ENCODE measurements at regions not wholly inside any gene's neighbourhood (a gene's known extent, or its start where the extent isn't known, plus 50 kb on each side); places are given as distances from the start of the nearest gene placed in this dataset.

DNA sequence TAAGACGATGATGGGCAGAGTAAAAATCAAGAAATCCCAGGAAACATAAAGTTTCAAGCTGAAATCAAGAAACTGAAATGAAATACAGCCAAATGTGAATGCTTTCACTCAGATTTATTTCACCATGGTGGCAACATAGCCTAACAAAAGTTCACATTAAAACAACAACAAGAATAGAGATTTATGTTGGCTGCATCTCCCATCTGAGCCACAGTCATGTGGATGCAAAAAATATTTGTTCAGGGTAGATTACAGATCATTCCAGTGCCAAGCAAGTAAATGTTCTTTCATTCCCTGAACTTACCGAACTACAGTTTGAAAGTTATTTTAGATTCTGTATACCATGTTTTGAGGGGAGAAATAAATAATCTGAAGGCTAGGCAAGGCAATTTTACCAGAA lies 159.9 kb upstream of the TMTC1 start:
- TF ChIP-seq CTCF (IDR thresholded peaks at IDR 0.05; ENCODE audit: low read length, missing control alignments): no peak
- H3K4me3 ChIP-seq (replicated peaks; ENCODE audit: low read depth, low read length): no peak overlapping the region
- peak; percentile 10 for DNase-seq (ENCODE audit: low read depth)

GRCh38 chr12:29940811-29941210 lies 157.1 kb upstream of the TMTC1 start:
- no peak for TF ChIP-seq CTCF (IDR thresholded peaks at IDR 0.05; ENCODE audit: low read length, missing control alignments)
- no peak overlapping the region for H3K4me3 ChIP-seq (replicated peaks; ENCODE audit: low read depth, low read length)
- DNase-seq (ENCODE audit: low read depth): no peak

- DNase-seq (ENCODE audit: low read depth): no peak
- H3K4me3 ChIP-seq (replicated peaks; ENCODE audit: low read depth, low read length): no peak overlapping the region
- no peak for TF ChIP-seq CTCF (IDR thresholded peaks at IDR 0.05; ENCODE audit: low read length, missing control alignments)
Measured at GRCh38 chr12:29930503-29930902, 146.8 kb upstream of the TMTC1 start.

- no peak for TF ChIP-seq CTCF (IDR thresholded peaks at IDR 0.05; ENCODE audit: low read length, missing control alignments)
- DNase-seq (ENCODE audit: low read depth): no peak
- H3K4me3 ChIP-seq (replicated peaks; ENCODE audit: low read depth, low read length): no peak overlapping the region
Measured at GRCh38 chr12:29929295-29929694, 145.6 kb upstream of the TMTC1 start.

GRCh38 chr12:29921307-29921706 lies 137.6 kb upstream of the TMTC1 start:
- DNase-seq (ENCODE audit: low read depth): peak; percentile 43
- no peak for TF ChIP-seq CTCF (IDR thresholded peaks at IDR 0.05; ENCODE audit: low read length, missing control alignments)
- no peak overlapping the region for H3K4me3 ChIP-seq (replicated peaks; ENCODE audit: low read depth, low read length)

DNA sequence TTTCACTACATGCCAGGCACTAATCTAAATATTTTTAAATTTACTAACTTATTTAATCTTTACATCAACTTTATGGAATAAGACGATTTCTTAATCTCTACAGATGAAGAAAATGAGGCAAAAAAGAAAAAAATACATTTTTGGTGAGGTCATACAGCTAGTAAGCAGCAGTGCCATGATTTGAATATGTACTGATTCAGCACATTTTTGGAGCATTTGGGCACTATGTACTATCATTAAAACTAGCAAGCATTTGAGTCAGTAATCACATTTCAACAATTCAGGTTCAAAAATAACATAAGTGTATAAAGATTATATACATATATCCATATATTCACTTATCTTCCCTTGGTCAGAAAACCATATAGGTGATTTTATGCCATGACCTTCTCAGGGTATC lies 124.4 kb upstream of the TMTC1 start:
- no peak for DNase-seq (ENCODE audit: low read depth)
- H3K4me3 ChIP-seq (replicated peaks; ENCODE audit: low read depth, low read length): no peak overlapping the region
- TF ChIP-seq CTCF (IDR thresholded peaks at IDR 0.05; ENCODE audit: low read length, missing control alignments): no peak

DNA sequence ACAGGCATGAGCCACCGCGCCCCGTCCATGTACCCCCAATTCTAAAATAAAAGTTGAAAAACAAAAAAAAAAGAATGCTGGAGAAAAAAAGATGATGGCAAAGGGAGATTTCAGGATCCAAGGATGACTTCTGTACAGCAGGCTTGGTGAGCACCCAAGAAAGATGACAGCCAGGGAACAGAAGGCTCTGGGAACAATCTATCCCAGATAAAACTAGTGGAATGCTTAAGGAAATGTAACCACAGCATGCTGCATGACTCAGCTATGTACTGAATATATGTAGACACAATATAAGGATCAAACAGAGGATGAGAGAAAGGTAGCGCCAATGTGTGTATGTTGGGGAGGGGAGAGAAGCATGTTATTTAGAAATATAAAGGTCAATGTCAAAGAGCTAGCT lies 123.7 kb upstream of the TMTC1 start:
- TF ChIP-seq CTCF (IDR thresholded peaks at IDR 0.05; ENCODE audit: low read length, missing control alignments): no peak
- H3K4me3 ChIP-seq (replicated peaks; ENCODE audit: low read depth, low read length): no peak overlapping the region
- DNase-seq (ENCODE audit: low read depth): peak; percentile 42

Data from fibroblast of pulmonary artery (primary cell).